ENCODE measurements at regions not wholly inside any gene's neighbourhood (a gene's known extent, or its start where the extent isn't known, plus 50 kb on each side); places are given as distances from the start of the nearest gene placed in this dataset.

- TF ChIP-seq POLR2AphosphoS5 (IDR thresholded peaks at IDR 0.05; ENCODE audit: low read depth, low read length) (no peak), POLR2A (IDR thresholded peaks at IDR 0.05; ENCODE audit: low read depth, low read length) (no peak), TAF1 (IDR thresholded peaks at IDR 0.05; ENCODE audit: low read depth, low read length) (no peak)
These were observed 1528.7 kb downstream of the UQCRFS1 start for GRCh38 chr19:27684293-27684692.

Data from GM12891 (cell line).